ENCODE measurements at regions not wholly inside any gene's neighbourhood (a gene's known extent, or its start where the extent isn't known, plus 50 kb on each side); places are given as distances from the start of the nearest gene placed in this dataset.

- no peak overlapping the region for H3K4me3 ChIP-seq (ENCODE audit: low read depth, low read length)
- no peak for DNase-seq
- in situ Hi-C loops (cut with HindIII; ENCODE audit: low pct_ligation_motif_present, low sequenced_read_pairs) = no loop called here
- H3K27ac ChIP-seq = no peak overlapping the region
- no peaks in the 10 kb centered on the region for H3K27me3 ChIP-seq (replicated peaks)
- no peaks in the 10 kb centered on the region for H3K36me3 ChIP-seq (replicated peaks)
- no peak for TF ChIP-seq CTCF (IDR thresholded peaks at IDR 0.05; ENCODE audit: low read depth, low read length, missing control alignments)
Observed at GRCh38 chr4:137768196-137768595, 235.9 kb upstream of the PCDH18 start.

- Histone ChIP-seq H3K27ac (no peak overlapping the region), H3K27me3 (replicated peaks) (no peaks in the 10 kb centered on the region), H3K36me3 (replicated peaks) (no peaks in the 10 kb centered on the region), H3K4me3 (ENCODE audit: low read depth, low read length) (no peak overlapping the region)
- no peak for DNase-seq
- TF ChIP-seq CTCF (IDR thresholded peaks at IDR 0.05; ENCODE audit: low read depth, low read length, missing control alignments) = no peak
- in situ Hi-C loops (cut with HindIII; ENCODE audit: low pct_ligation_motif_present, low sequenced_read_pairs) = no loop called here
Observed at GRCh38 chr4:137762591-137762990, 230.3 kb upstream of the PCDH18 start.

GRCh38 chr4:137754652-137755471 lies 222.6 kb upstream of the PCDH18 start:
- in situ Hi-C loops (cut with HindIII; ENCODE audit: low pct_ligation_motif_present, low sequenced_read_pairs) = no loop called here
- no peaks in the 10 kb centered on the region for H3K36me3 ChIP-seq (replicated peaks)
- H3K4me3 ChIP-seq (ENCODE audit: low read depth, low read length) = no peak overlapping the region
- peak; percentile 12 for DNase-seq
- no peak overlapping the region for H3K27ac ChIP-seq
- H3K27me3 ChIP-seq (replicated peaks) = no peaks in the 10 kb centered on the region
- no peak for TF ChIP-seq CTCF (IDR thresholded peaks at IDR 0.05; ENCODE audit: low read depth, low read length, missing control alignments)

- H3K36me3 ChIP-seq (replicated peaks) = no peaks in the 10 kb centered on the region
- no peak overlapping the region for H3K4me3 ChIP-seq (ENCODE audit: low read depth, low read length)
- peak; percentile 15 for DNase-seq
- TF ChIP-seq CTCF (IDR thresholded peaks at IDR 0.05; ENCODE audit: low read depth, low read length, missing control alignments) = no peak
- in situ Hi-C loops (cut with HindIII; ENCODE audit: low pct_ligation_motif_present, low sequenced_read_pairs) = no loop called here
- no peak overlapping the region for H3K27ac ChIP-seq
- no peaks in the 10 kb centered on the region for H3K27me3 ChIP-seq (replicated peaks)
Observed at GRCh38 chr4:137749466-137749865, 217.2 kb upstream of the PCDH18 start.

GRCh38 chr4:137748616-137749015 lies 216.3 kb upstream of the PCDH18 start:
- in situ Hi-C loops (cut with HindIII; ENCODE audit: low pct_ligation_motif_present, low sequenced_read_pairs) = no loop called here
- H3K36me3 ChIP-seq (replicated peaks) = no peaks in the 10 kb centered on the region
- H3K27ac ChIP-seq = no peak overlapping the region
- no peaks in the 10 kb centered on the region for H3K27me3 ChIP-seq (replicated peaks)
- no peak for DNase-seq
- no peak for TF ChIP-seq CTCF (IDR thresholded peaks at IDR 0.05; ENCODE audit: low read depth, low read length, missing control alignments)
- H3K4me3 ChIP-seq (ENCODE audit: low read depth, low read length) = no peak overlapping the region

- H3K27ac ChIP-seq = no peak overlapping the region
- no peaks in the 10 kb centered on the region for H3K36me3 ChIP-seq (replicated peaks)
- no peak for TF ChIP-seq CTCF (IDR thresholded peaks at IDR 0.05; ENCODE audit: low read depth, low read length, missing control alignments)
- no peak for DNase-seq
- in situ Hi-C loops (cut with HindIII; ENCODE audit: low pct_ligation_motif_present, low sequenced_read_pairs) = no loop called here
- no peaks in the 10 kb centered on the region for H3K27me3 ChIP-seq (replicated peaks)
- no peak overlapping the region for H3K4me3 ChIP-seq (ENCODE audit: low read depth, low read length)
Observed at GRCh38 chr4:137740141-137740540, 207.8 kb upstream of the PCDH18 start.
